Erythroblast (primary cell): ENCODE measurements at regions not wholly inside any gene's neighbourhood (a gene's known extent, or its start where the extent isn't known, plus 50 kb on each side); places are given as distances from the start of the nearest gene placed in this dataset.

ENCODE experiments used
- GATA1 ChIP-seq: IDR thresholded peaks from 2 replicates; pipeline ENCODE4 v1.6.1; 2011; ENCODE audit warnings: low read depth, mild to moderate bottlenecking, control low read depth, low read length, moderate library complexity
- POLR2A ChIP-seq: IDR thresholded peaks from 2 replicates; pipeline ENCODE4 v1.6.1; 2011; ENCODE audit warnings: mild to moderate bottlenecking, low read length

GRCh38 chr14:49193332-49194065, 392.7 kb downstream of the RPS29 start:
- TF ChIP-seq POLR2A = no peak
- no peak for TF ChIP-seq GATA1
